ENCODE measurements at regions not wholly inside any gene's neighbourhood (a gene's known extent, or its start where the extent isn't known, plus 50 kb on each side); places are given as distances from the start of the nearest gene placed in this dataset.

- no peak for TF ChIP-seq RAD21 (conservative IDR thresholded peaks at IDR 0.05)
- TF ChIP-seq SMC3 (conservative IDR thresholded peaks at IDR 0.05; ENCODE audit: poor library complexity): no peak
Observed at GRCh38 chr3:177418787-177419186, 221.5 kb upstream of the TBL1XR1 start.

Data from neural cell (in vitro differentiated cells).